Posterior vena cava (tissue), 2 donors: ENCODE measurements at regions not wholly inside any gene's neighbourhood (a gene's known extent, or its start where the extent isn't known, plus 50 kb on each side); places are given as distances from the start of the nearest gene placed in this dataset.
"Not testable (repeated sequence)": the region's sequence is repeated elsewhere in the genome, so short reads cannot be mapped to it uniquely, and the experiment has no call there.

Experiments used
- DNase-seq: peaks from one replicate; pipeline ENCODE4 v3.0.0-alpha.2; 2020; ENCODE audit warnings: low spot score
- intact Hi-C, 2 donors: fragments of 100-400 bp; cut with DNase I; formaldehyde crosslinking; loops; one replicate each; pipeline versions ENCODE4 v1.14.1 to v1.14.2; 2022 to 2023
- donor health status: DM: yes; HTN: yes; CAD: no.
- donor health status: DM: yes; HTN: yes; CAD: no.

DNA sequence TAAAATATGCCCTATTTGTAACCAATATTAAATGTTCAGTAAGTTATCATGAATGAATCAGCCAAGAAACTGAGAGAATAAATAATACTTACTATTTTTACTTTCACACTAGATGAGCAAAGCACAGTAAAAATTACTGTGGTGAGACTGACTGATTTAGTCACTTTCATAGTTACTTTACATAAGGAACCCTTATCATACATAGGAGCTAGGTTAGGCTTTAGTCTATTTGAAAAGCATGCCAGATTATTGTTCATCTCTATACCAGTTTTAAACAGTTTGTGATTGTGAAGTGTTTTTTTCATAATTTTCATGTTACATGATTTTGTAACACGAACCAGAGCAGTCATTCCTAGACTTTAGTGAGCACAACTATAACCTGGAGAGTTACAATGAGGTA is 80.7 kb upstream of the MAGI2 start:
- intact Hi-C loops, result no loop called here
- no peak for DNase-seq

DNA sequence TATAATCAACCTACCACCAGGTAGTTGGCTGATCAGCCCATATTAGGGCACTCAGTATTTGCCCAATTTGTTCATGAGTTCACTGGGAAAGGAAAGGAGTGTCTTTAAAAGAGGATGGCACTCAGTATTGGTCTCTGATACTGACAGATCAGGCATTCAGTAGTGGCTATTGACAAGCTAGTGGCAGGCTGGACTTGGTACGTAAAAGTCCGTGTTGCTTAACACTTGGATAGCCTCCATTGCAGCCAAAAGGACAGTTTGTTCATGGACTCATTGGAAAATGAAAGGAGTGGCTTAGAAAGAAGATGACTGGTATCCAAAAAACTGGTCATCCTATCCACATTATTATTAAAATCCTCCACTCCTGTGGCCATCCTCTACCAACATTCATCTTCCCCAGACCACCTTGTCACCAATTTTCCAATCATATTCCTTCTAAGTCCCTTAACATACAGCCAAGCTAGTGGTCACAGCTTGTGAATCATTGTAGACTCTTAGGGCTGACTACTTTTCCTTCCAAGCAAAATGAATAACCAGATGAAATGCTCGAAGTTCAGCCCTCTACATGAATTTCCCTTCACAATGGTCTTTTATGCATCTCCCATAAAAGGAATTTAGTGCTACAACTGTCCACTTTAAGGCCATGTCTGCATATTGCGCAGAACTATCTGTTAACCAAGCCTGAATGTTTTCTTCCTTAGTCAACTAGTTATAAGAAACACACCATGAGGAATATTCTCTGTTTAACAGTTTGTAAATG is 78.6 kb upstream of the MAGI2 start:
- DNase-seq, result no peak
- intact Hi-C loops, result no loop called here

DNA sequence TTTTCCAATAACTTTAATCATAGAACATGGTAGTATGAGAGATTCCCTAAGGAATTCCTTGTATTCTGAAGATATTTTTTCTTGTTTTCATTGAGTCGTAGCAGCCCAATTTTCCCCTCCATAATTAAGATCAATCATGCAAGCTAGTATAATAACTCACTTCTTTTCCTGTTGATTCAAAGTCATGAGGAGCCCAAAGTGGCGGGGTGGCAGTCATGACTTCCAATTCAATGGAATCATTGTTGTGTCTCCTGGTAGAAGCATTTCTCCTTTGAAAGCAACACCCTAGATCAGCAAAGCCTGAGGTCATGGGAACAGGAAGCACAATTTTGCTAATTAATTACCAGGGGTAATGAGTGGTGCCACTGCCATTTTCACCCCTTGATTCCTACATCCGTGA is 77.6 kb upstream of the MAGI2 start:
- DNase-seq, result no peak
- intact Hi-C loops, result no loop called here

DNA sequence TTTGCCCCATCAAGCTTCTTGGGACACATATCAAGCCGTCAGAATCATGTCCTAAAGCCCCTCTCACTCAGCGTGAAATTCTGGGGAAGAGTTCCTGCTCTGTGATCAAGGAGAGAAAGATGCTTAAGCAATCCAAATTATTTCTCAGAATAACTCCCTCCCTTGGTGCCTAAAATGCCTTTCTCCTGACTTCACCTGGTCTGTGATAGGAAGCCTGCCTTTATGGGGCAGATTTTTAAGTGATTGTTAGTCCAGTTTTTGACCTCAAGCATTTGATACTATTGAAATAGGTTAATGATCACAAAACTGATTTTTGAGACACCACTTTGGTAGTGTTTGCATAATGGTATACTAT is 76.4 kb upstream of the MAGI2 start:
- DNase-seq, result no peak
- intact Hi-C loops, result no loop called here

DNA sequence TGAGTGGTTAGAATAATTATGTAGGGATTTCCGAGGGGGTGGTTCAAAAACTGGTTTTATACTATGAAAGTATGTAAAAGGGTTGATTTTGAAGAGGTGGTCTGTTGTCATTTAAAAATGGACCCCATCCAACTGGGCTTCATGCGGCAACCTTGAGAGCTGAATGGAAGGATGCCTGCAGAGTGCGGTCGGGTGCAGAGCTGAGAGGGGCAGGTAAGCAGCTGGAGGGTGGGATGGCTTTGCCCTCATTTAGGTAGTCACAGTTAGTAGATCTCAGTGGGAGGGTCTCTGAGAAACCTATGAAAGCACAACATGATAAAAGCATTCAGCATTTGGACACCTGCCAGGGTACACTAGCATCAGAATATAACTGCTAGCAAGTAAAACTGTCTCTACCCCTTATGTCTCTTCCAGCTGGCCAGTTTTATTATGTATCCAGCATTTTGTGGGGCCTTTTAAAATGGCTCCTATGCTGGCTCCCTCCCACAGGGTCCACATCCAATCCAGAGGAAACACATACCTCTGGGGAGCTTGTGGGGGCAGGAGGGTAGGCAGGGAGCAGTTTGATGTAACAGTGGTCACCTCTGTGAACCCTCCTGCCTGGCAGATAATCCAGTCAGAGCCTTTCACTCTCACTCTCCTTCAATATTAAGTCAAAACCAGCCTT is 75.9 kb upstream of the MAGI2 start:
- intact Hi-C loops, result no loop called here
- no peak for DNase-seq

DNA sequence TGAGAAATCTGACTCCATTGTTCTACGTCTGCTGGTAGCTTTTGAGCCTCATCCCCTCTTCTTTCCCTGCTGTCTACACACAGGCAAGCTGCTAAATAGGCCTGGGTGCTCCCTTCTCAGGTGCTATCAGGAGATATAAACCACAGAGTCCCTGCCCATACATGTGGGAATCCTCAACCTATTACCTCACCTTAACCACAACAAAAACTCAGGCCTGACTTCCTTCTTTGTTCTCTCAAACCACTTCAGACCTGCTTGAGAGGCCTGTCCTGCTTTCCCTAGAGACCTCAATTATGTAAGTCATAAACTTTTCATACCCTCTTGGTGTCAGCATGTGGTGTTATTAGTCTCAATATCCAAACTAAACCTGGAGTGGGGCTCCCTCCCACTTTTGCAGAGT is 75.0 kb upstream of the MAGI2 start:
- no peak for DNase-seq
- intact Hi-C loops, result no loop called here

DNA sequence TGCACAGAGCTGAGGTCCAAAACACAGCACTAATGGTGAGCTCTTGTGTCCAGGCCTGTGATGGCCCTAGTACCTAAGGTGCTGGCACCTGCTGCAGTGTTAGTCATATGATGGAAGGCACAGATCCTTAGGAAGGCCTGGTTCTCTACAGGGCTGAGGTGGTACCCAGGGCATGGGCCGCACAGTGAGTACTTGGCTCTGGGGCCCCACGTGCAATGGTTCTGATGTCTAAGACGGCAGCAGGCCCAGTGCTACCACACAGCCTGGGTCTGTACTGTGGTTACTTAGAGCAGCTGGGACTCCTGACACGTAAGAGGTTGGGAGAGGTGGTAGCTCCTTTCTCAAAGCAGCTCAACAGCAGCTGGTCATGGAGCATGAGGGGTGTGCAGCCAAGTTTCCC is 70.6 kb upstream of the MAGI2 start:
- intact Hi-C loops, result no loop called here
- DNase-seq, result no peak

DNA sequence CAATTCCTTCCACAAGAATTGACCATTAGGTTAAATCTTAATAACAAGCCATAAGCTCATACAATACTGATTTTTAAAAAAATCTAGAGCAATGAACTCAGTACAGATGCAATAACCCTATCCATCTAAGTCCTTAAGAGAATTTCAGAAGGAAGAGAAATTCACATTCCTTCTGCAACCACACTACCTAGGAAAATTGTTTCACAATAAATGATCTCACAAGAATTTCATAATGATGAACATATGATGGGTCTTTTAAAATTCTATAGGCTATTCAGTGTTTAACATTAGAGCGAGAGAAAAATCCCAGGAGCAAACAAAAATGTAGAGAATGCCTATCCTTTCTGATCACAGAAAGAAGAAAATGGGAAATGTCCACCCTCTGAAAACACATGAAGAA is 70.0 kb upstream of the MAGI2 start:
- no peak for DNase-seq
- intact Hi-C loops, result no loop called here

DNA sequence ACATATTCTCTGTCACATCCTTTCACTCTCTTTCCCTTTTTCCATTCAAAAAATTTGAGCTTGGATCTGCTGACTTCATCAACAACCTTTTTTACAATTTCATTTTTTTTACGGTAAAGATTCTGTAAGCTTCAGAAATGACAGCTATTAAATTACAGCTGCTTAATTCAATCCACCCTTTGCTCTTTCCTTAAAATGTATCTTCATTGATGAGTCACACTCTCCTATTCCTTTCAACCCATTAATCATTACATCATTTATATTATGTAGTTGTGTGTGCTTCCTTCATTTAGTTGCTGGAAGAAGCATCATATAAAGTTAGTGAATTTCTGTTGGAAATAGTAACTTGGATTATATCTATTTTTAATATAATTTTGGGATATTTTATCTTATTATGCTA is 67.1 kb upstream of the MAGI2 start:
- intact Hi-C loops, result no loop called here
- DNase-seq, result no peak

DNA sequence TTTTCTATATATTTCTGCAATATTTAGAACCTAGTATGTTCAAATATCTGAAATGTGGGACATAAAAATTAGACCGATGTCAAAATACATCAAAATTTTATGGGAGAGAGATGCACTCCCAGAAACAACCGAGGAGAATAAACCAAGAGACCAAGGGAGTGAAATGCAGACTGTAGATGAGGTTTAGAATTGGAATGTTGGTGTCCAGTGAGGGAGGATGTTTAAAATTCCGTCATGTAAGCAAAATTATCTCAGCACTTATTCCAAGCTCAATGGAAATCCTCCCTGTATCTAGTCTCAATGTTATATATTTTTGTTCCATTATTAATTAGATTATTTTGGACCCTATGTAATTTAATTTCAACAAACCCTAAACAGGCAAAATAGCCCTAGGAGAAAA is 61.9 kb upstream of the MAGI2 start:
- no peak for DNase-seq
- intact Hi-C loops, result no loop called here

DNA sequence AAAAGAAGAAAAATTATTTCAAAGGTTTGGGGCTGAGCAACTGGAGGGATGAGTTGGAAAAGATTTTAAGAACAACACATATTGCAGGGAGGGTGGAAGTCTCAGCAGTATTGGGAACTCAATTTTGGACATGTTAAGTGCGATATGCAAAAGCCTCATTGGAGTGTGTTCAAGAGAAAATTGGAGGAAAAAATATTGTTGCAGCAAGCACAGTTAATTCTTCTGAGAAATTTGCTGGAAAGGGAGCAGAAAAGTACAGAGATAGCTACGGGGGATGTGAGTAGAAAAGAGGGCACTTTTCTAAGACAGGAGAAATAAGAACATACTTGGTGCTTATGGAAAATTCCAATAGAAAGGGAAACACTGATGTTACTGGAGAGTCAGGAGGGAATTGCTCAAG is 59.8 kb upstream of the MAGI2 start:
- DNase-seq, result no peak
- intact Hi-C loops, result no loop called here

DNA sequence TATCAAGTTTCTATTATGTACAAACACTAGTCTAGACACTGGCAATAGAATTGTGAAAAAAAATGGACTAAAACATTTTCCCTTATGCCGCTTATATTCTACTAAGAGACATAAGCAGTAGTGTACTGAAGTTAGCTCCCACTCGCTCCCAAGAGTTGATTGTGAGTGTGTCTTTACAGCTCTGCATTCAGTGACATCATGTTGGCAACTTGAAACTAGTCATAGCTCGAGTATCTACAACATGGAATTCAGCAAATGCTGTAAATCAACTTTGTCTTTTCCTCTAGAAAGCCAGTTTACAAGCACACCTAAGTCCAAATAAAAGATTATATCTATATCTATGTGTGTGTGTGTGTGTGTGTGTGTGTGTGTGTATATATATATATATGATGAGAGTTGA is 58.8 kb upstream of the MAGI2 start:
- DNase-seq, result no peak
- intact Hi-C loops, result no loop called here

DNA sequence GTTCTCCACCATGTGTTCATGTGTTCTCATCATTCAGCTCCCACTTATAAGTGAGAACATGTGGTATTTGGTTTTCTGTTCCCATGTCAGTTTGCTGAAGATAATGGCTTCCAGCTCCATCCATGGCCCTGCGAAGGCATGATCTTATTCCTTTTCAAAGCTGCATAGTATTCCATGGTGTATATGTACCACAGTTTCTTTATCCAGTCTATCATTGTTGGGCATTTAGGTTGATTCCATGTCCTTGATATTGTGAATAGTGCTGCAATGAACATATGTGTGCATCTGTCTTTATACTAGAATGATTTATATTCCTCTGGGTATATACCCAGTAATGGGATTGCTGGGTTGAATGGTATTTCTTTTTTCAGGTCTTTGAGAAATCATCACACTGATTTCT is 57.6 kb upstream of the MAGI2 start:
- DNase-seq, intact Hi-C loops: not testable (repeated sequence)

DNA sequence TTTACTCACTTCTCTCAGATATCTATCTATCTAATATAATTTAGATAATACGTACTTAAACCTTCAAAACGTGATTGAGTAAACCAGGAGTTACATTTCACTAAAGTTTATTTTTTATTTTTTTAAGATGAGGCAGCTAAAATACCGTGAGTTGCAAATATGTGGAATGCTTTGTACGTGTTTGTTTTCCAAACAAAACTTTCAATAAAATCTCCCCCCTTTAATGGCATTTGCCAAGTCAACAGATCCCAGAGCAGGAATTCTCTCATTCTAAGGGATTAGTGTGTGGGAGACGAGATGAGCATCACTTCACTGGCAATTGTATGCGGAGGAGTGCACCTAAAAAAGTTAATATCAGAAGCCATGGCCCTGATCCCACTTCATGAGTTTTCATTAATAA is 53.7 kb upstream of the MAGI2 start:
- intact Hi-C loops, result no loop called here

DNA sequence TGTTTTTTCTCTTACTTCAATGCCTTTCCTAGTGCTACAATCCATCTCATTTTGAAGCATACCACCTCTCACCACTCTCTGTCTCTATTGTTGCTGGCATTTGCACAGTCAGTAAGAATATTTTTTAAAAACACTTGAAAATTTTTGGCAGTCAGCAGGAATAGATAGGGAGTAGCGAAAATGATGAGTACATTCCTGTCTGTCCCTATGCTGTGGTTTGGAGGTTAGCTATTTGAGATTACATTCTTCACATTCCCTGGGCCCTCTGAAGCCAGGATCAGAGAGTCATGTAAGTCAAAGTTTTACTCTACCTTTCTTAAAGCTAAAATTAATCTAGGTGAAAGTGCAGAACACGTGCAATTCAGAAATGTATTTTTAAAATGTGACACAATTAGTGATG is 53.0 kb upstream of the MAGI2 start:
- intact Hi-C loops, result no loop called here
- no peak for DNase-seq

More for the DNA sequence above, 53.7 kb upstream of the MAGI2 start:
- no peak for DNase-seq

DNA sequence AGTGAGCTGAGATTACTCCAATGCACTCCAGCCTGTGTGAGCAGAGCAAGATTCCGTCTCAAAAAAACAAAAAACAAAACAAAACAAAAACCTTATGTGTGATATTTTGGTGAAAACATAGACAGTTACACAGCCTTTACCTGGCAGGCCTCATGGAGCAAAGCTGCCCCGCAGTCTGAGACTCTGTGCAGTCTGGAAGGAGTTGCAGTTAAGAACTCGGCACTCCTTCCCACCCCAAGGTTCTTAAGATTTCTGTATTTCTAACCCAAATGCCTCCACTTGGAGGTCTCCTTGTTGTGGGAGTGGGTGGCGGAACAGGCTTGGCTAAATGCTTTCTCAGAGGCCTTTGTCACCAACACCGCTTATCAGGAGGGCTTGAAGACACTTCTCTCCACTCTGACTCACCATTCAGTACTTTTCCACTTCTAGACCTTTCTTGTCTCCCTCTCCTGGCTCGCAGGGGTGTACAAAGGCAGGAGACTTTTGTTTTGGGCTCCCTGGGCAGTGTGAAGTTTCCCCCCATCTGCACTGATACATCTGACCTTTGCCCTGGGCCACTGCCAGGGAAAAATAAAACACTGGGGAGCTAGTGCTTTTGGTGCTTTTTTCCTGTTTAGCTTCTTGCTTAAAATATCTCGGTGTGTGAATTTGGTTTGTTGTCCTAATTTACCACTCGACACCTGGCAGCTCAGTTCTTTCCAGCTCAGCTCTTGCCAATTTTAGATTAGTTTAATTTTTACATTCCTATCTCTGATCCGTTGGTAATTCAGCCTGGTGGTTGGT is 51.3 kb upstream of the MAGI2 start:
- DNase-seq, result no peak
- intact Hi-C loops, result no loop called here
